ENCODE measurements at regions not wholly inside any gene's neighbourhood (a gene's known extent, or its start where the extent isn't known, plus 50 kb on each side); places are given as distances from the start of the nearest gene placed in this dataset.

- H4K20me1 ChIP-seq (ENCODE audit: low read depth), result no peaks in the 10 kb centered on the region
- no peak for DNase-seq (ENCODE audit: low spot score)
- H3K9me3 ChIP-seq (ENCODE audit: low read depth), result no peaks in the 10 kb centered on the region
These were observed 372.1 kb downstream of the DTWD2 start for GRCh38 chr5:118616281-118616680.

GRCh38 chr5:118614731-118615456 is 373.5 kb downstream of the DTWD2 start:
- Histone ChIP-seq H3K4me1 (no peaks in the 10 kb centered on the region), H3K36me3 (no peaks in the 10 kb centered on the region), H3K27ac (no peak overlapping the region), H3K4me2 (no peak overlapping the region), H3K9me3 (ENCODE audit: low read depth) (no peaks in the 10 kb centered on the region), H3K9ac (no peak overlapping the region), H4K20me1 (ENCODE audit: low read depth) (no peaks in the 10 kb centered on the region), H3K4me3 (no peak overlapping the region), H2AFZ (replicated peaks) (no peak overlapping the region), H3K27me3 (no peaks in the 10 kb centered on the region), H3K79me2 (ENCODE audit: low read depth) (no peaks in the 10 kb centered on the region), H3F3A (ENCODE audit: low read depth) (no peaks in the 10 kb centered on the region)
- Mint-ChIP-seq H3K27ac (no peak overlapping the region), H3K9me3 (no peaks in the 10 kb centered on the region), H3K36me3 (no peaks in the 10 kb centered on the region), H3K27me3 (ENCODE audit: insufficient read depth, low read depth) (no peaks in the 10 kb centered on the region), H3K4me3 (no peak overlapping the region), H3K4me1 (peaks cover 10% of the 10 kb centered on the region)
- DNase-seq (ENCODE audit: low spot score), result no peak
- no peak for TF ChIP-seq EZH2phosphoT487 (IDR thresholded peaks at IDR 0.05)
- TF ChIP-seq EZH2 (IDR thresholded peaks at IDR 0.05), result no peak

More at GRCh38 chr5:118616281-118616680, 372.1 kb downstream of the DTWD2 start:
- peaks cover 22% of the 10 kb centered on the region for H3K4me1 Mint-ChIP-seq
- no peaks in the 10 kb centered on the region for H3K27me3 Mint-ChIP-seq (ENCODE audit: insufficient read depth, low read depth)
- H3K36me3 Mint-ChIP-seq, result no peaks in the 10 kb centered on the region
- H3K27ac Mint-ChIP-seq, result no peak overlapping the region
- H3K79me2 ChIP-seq (ENCODE audit: low read depth), result no peaks in the 10 kb centered on the region
- H2AFZ ChIP-seq (replicated peaks), result no peak overlapping the region
- H3K27me3 ChIP-seq, result no peaks in the 10 kb centered on the region
- H3K9ac ChIP-seq, result no peak overlapping the region
- no peaks in the 10 kb centered on the region for H3K9me3 Mint-ChIP-seq
- H3K4me2 ChIP-seq, result no peak overlapping the region
- H3K4me3 Mint-ChIP-seq, result no peak overlapping the region
- H3F3A ChIP-seq (ENCODE audit: low read depth), result no peaks in the 10 kb centered on the region
- H3K36me3 ChIP-seq, result no peaks in the 10 kb centered on the region
- H3K4me1 ChIP-seq, result no peaks in the 10 kb centered on the region
- TF ChIP-seq CTCF (IDR thresholded peaks at IDR 0.05) (no peak), EZH2phosphoT487 (IDR thresholded peaks at IDR 0.05) (no peak), EZH2 (IDR thresholded peaks at IDR 0.05) (no peak)
- H3K4me3 ChIP-seq, result no peak overlapping the region
- H3K27ac ChIP-seq, result no peak overlapping the region

- Histone ChIP-seq H3K4me2 (no peak overlapping the region), H3K79me2 (ENCODE audit: low read depth) (no peaks in the 10 kb centered on the region), H3K4me3 (no peak overlapping the region), H3F3A (ENCODE audit: low read depth) (no peaks in the 10 kb centered on the region), H2AFZ (replicated peaks) (peak overlapping the region; percentile 74), H3K9ac (no peak overlapping the region), H4K20me1 (ENCODE audit: low read depth) (no peaks in the 10 kb centered on the region), H3K9me3 (ENCODE audit: low read depth) (no peaks in the 10 kb centered on the region), H3K27me3 (no peaks in the 10 kb centered on the region), H3K36me3 (no peaks in the 10 kb centered on the region), H3K27ac (no peak overlapping the region), H3K4me1 (no peaks in the 10 kb centered on the region)
- H3K36me3 Mint-ChIP-seq, result no peaks in the 10 kb centered on the region
- H3K4me1 Mint-ChIP-seq, result no peaks in the 10 kb centered on the region
- H3K27ac Mint-ChIP-seq, result no peak overlapping the region
- DNase-seq (ENCODE audit: low spot score), result peak; percentile 51
- peaks cover 2% of the 10 kb centered on the region for H3K9me3 Mint-ChIP-seq
- no peaks in the 10 kb centered on the region for H3K27me3 Mint-ChIP-seq (ENCODE audit: insufficient read depth, low read depth)
- TF ChIP-seq CTCF (IDR thresholded peaks at IDR 0.05), result peak; percentile 83
- TF ChIP-seq EZH2 (IDR thresholded peaks at IDR 0.05), result no peak
- no peak overlapping the region for H3K4me3 Mint-ChIP-seq
These were observed 376.9 kb downstream of the DTWD2 start for GRCh38 chr5:118611332-118611945.

GRCh38 chr5:118606940-118607339 is 381.4 kb downstream of the DTWD2 start:
- no peaks in the 10 kb centered on the region for H3K36me3 Mint-ChIP-seq
- no peak overlapping the region for H3K4me3 Mint-ChIP-seq
- H3K4me1 Mint-ChIP-seq, result no peaks in the 10 kb centered on the region
- H4K20me1 ChIP-seq (ENCODE audit: low read depth), result no peaks in the 10 kb centered on the region
- no peak overlapping the region for H3K4me2 ChIP-seq
- H3K36me3 ChIP-seq, result no peaks in the 10 kb centered on the region
- no peaks in the 10 kb centered on the region for H3K79me2 ChIP-seq (ENCODE audit: low read depth)
- H3F3A ChIP-seq (ENCODE audit: low read depth), result no peaks in the 10 kb centered on the region
- no peak for DNase-seq (ENCODE audit: low spot score)
- H3K9me3 ChIP-seq (ENCODE audit: low read depth), result no peaks in the 10 kb centered on the region
- no peak overlapping the region for H3K27ac ChIP-seq
- no peak overlapping the region for H3K9ac ChIP-seq
- no peaks in the 10 kb centered on the region for H3K27me3 Mint-ChIP-seq (ENCODE audit: insufficient read depth, low read depth)
- TF ChIP-seq EZH2phosphoT487 (IDR thresholded peaks at IDR 0.05) (no peak), CTCF (IDR thresholded peaks at IDR 0.05) (no peak), EZH2 (IDR thresholded peaks at IDR 0.05) (no peak)
- no peaks in the 10 kb centered on the region for H3K27me3 ChIP-seq
- no peak overlapping the region for H3K27ac Mint-ChIP-seq
- peaks cover 2% of the 10 kb centered on the region for H3K9me3 Mint-ChIP-seq
- no peak overlapping the region for H2AFZ ChIP-seq (replicated peaks)
- no peaks in the 10 kb centered on the region for H3K4me1 ChIP-seq
- no peak overlapping the region for H3K4me3 ChIP-seq

Measured in neural progenitor cell (in vitro differentiated cells).